ENCODE measurements at regions not wholly inside any gene's neighbourhood (a gene's known extent, or its start where the extent isn't known, plus 50 kb on each side); places are given as distances from the start of the nearest gene placed in this dataset.

GRCh38 chr15:39363761-39364586, 216.9 kb upstream of the THBS1 start:
- no peak overlapping the region for H2AFZ ChIP-seq (ENCODE audit: low read depth, low read length)

More at GRCh38 chr15:39363761-39364586, 216.9 kb upstream of the THBS1 start:
- intact Hi-C loops (cut with micrococcal nuclease) (loop anchor here (1.0 to 2.0 kb wide), 14 partner anchors 64 to 655 kb away; no protein-coding TSS in a partner anchor), dilution Hi-C loops (cut with MboI; ENCODE audit: extremely low pct_ligation_motif_present, low sequenced_read_pairs) (loop anchor here (25.0 kb wide), 1 partner anchor 177 kb away; no protein-coding TSS in a partner anchor)
- no TSS peak for BruUV-seq (replicated peaks)
- H3K27ac ChIP-seq (ENCODE audit: insufficient read depth, low read depth, low read length), result peak overlapping the region; percentile 100
- H3K36me3 ChIP-seq (ENCODE audit: control insufficient read depth in 2 of 2, extremely low read depth in 1 of 2, insufficient read depth in 2 of 2, low read length in 2 of 2), result no peaks in the 10 kb centered on the region
- DNase-seq (ENCODE audit: low read depth, low spot score), result peak; percentile 88
- H3K27me3 ChIP-seq (ENCODE audit: control insufficient read depth in 2 of 2, insufficient read depth in 2 of 2, low read length in 2 of 2), result no peaks in the 10 kb centered on the region
- TF ChIP-seq FOS (IDR thresholded peaks at IDR 0.05; ENCODE audit: borderline replicate concordance, insufficient read depth, low read length), result peak; percentile 56
- TF ChIP-seq GATA2 (IDR thresholded peaks at IDR 0.05; ENCODE audit: insufficient read depth, insufficient read length, low read depth, low read length), result peak; percentile 68
- TF ChIP-seq JUN (IDR thresholded peaks at IDR 0.05; ENCODE audit: borderline replicate concordance, insufficient read depth, insufficient read length, low read depth), result peak; percentile 68
- TF ChIP-seq, protein P1, sequence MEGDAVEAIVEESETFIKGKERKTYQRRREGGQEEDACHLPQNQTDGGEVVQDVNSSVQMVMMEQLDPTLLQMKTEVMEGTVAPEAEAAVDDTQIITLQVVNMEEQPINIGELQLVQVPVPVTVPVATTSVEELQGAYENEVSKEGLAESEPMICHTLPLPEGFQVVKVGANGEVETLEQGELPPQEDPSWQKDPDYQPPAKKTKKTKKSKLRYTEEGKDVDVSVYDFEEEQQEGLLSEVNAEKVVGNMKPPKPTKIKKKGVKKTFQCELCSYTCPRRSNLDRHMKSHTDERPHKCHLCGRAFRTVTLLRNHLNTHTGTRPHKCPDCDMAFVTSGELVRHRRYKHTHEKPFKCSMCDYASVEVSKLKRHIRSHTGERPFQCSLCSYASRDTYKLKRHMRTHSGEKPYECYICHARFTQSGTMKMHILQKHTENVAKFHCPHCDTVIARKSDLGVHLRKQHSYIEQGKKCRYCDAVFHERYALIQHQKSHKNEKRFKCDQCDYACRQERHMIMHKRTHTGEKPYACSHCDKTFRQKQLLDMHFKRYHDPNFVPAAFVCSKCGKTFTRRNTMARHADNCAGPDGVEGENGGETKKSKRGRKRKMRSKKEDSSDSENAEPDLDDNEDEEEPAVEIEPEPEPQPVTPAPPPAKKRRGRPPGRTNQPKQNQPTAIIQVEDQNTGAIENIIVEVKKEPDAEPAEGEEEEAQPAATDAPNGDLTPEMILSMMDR (IDR thresholded peaks at IDR 0.05; ENCODE audit: extremely low read depth in 1 of 2, insufficient read depth in 1 of 2, low read depth in 1 of 2, low read length in 2 of 2), result no peak
- TF ChIP-seq MAX (IDR thresholded peaks at IDR 0.05; ENCODE audit: insufficient read depth, insufficient read length), result peak; percentile 67
- TF ChIP-seq POLR2A (IDR thresholded peaks at IDR 0.05; ENCODE audit: low read depth, low read length), result no peak
- no peak for TF ChIP-seq EZH2 (IDR thresholded peaks at IDR 0.05; ENCODE audit: borderline replicate concordance, low read depth, low read length, severe bottlenecking)
- TF ChIP-seq POLR2AphosphoS5 (IDR thresholded peaks at IDR 0.05; ENCODE audit: insufficient read depth, low read depth, low read length), result no peak
- TF ChIP-seq MYC (IDR thresholded peaks at IDR 0.05; ENCODE audit: low read depth, low read length), result no peak
- H3K4me3 ChIP-seq (replicated peaks in 1 of 3; ENCODE audit: insufficient read depth in 1 of 3, low read depth in 1 of 3, low read length in 3 of 3), result no peak overlapping the region
- ChIA-PET POLR2A (interaction anchor here (0.6 to 5.1 kb wide), 12 partner anchors 56 to 233 kb away, joined by 3 to 86 read pairs (median 6); partner anchors contain the start of gene THBS1), CTCF (interaction anchor here (0.7 to 5.4 kb wide), 6 partner anchors 66 to 656 kb away, joined by 3 to 72 read pairs (median 4); partner anchors contain the start of gene THBS1)
- no peaks in the 10 kb centered on the region for H4K20me1 ChIP-seq (replicated peaks; ENCODE audit: control insufficient read depth, extremely low read depth, insufficient read depth, low read length)
- peaks cover 2% of the 10 kb centered on the region for H3K79me2 ChIP-seq (ENCODE audit: control insufficient read depth, insufficient read depth, low read length)
- FAIRE-seq, result peak; percentile 12
- H3K9me1 ChIP-seq (replicated peaks; ENCODE audit: control insufficient read depth, extremely low read depth, insufficient read depth, low read length), result no peaks in the 10 kb centered on the region
- H3K9ac ChIP-seq (replicated peaks; ENCODE audit: extremely low read depth, insufficient read depth, low read length), result peak overlapping the region; percentile 71
- H3K4me2 ChIP-seq (ENCODE audit: insufficient read depth, low read length), result peak overlapping the region; percentile 72
- H3K4me1 ChIP-seq (ENCODE audit: control insufficient read depth, extremely low read depth, insufficient read depth, low read length), result peaks cover 78% of the 10 kb centered on the region
- no peaks in the 10 kb centered on the region for H3K9me3 ChIP-seq (replicated peaks; ENCODE audit: control insufficient read depth, insufficient read depth, low read length)

Data from endothelial cell of umbilical vein (primary cell).